Esophagus squamous epithelium (tissue), 4 donors: ENCODE measurements at regions not wholly inside any gene's neighbourhood (a gene's known extent, or its start where the extent isn't known, plus 50 kb on each side); places are given as distances from the start of the nearest gene placed in this dataset.

Source experiments
- POLR2A ChIP-seq, 4 donors: fragments of 450-650 bp; IDR thresholded peaks; one replicate each; pipeline ENCODE4 v1.6.1; 2017; ENCODE audit warnings: antibody characterized with exemption in 4 of 4, mild to moderate bottlenecking in 4 of 4, moderate library complexity in 3 of 4
- TF ChIP-seq, protein P1 (sequence below), 6 experiments: fragments of 450-650 bp in 4 of 6; fragments of 200-600 bp in 2 of 6; sonication (generic) in 2 of 6; IDR thresholded peaks; one replicate each; pipeline ENCODE4 v1.5.1; 2016 to 2019; ENCODE audit warnings: antibody characterized with exemption in 6 of 6, mild to moderate bottlenecking in 4 of 6, moderate library complexity in 4 of 6

DNA sequence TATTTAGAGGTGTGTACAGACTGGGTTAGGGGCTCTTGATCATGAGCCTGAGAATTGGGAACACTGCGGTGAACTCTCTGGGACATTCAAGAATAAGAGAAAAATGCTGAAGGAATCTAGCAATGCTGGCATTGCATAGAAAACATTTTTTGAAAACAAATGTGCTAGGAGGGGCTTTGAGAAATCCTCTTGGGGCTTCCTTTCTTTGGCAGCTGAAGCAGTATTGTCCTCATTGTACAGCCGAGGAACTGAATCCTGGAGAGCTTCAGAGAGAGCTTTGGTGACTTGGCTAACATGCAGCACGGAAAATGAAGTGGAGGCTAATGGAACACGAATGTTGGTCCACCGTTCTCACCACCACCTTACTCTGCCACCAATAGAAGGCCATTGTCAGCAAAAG lies 107.3 kb upstream of the EFEMP1 start:
- TF ChIP-seq, protein P1, sequence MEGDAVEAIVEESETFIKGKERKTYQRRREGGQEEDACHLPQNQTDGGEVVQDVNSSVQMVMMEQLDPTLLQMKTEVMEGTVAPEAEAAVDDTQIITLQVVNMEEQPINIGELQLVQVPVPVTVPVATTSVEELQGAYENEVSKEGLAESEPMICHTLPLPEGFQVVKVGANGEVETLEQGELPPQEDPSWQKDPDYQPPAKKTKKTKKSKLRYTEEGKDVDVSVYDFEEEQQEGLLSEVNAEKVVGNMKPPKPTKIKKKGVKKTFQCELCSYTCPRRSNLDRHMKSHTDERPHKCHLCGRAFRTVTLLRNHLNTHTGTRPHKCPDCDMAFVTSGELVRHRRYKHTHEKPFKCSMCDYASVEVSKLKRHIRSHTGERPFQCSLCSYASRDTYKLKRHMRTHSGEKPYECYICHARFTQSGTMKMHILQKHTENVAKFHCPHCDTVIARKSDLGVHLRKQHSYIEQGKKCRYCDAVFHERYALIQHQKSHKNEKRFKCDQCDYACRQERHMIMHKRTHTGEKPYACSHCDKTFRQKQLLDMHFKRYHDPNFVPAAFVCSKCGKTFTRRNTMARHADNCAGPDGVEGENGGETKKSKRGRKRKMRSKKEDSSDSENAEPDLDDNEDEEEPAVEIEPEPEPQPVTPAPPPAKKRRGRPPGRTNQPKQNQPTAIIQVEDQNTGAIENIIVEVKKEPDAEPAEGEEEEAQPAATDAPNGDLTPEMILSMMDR (IDR thresholded peaks at IDR 0.05): no peak
- TF ChIP-seq POLR2A (IDR thresholded peaks at IDR 0.05): no peak
